GM12891 (cell line): ENCODE measurements at regions not wholly inside any gene's neighbourhood (a gene's known extent, or its start where the extent isn't known, plus 50 kb on each side); places are given as distances from the start of the nearest gene placed in this dataset.

Source experiments
- PAX5 ChIP-seq: IDR thresholded peaks from 2 replicates; pipeline ENCODE4 v1.6.1; 2011; ENCODE audit warnings: low read length, moderate library complexity, mild to moderate bottlenecking; ENCODE audit not compliant: insufficient read depth, severe bottlenecking
- POLR2A ChIP-seq: IDR thresholded peaks from 2 replicates; pipeline ENCODE4 v1.6.1; 2011; ENCODE audit warnings: low read depth, low read length, control low read depth
- POLR2AphosphoS5 ChIP-seq: IDR thresholded peaks from 2 replicates; pipeline ENCODE4 v1.6.1; 2011; ENCODE audit warnings: low read depth, low read length, control low read depth
- POU2F2 ChIP-seq: IDR thresholded peaks from 2 replicates; pipeline ENCODE4 v1.6.1; 2011; ENCODE audit warnings: low read depth, mild to moderate bottlenecking, control low read depth, low read length, moderate library complexity
- SPI1 ChIP-seq: IDR thresholded peaks from 2 replicates; pipeline ENCODE4 v1.6.1; 2011; ENCODE audit warnings: low read depth, low read length, control low read depth
- TAF1 ChIP-seq: IDR thresholded peaks from 2 replicates; pipeline ENCODE4 v1.6.1; 2011; ENCODE audit warnings: low read depth, low read length, control low read depth

GRCh38 chr9:30140407-30140806 lies 2244.0 kb upstream of the ACO1 start:
- TF ChIP-seq SPI1 (no peak), POLR2AphosphoS5 (no peak), TAF1 (no peak), POLR2A (no peak), POU2F2 (no peak), PAX5 (no peak)
